ENCODE measurements at regions not wholly inside any gene's neighbourhood (a gene's known extent, or its start where the extent isn't known, plus 50 kb on each side); places are given as distances from the start of the nearest gene placed in this dataset.

- TF ChIP-seq POLR2A (IDR thresholded peaks at IDR 0.05) (no peak), CTCF (IDR thresholded peaks at IDR 0.05) (no peak)
These were observed 233.8 kb upstream of the MPDZ start for GRCh38 chr9:13513286-13513685.

Measured in uterus (tissue), 2 donors.